ENCODE measurements at regions not wholly inside any gene's neighbourhood (a gene's known extent, or its start where the extent isn't known, plus 50 kb on each side); places are given as distances from the start of the nearest gene placed in this dataset.

- no peak for TF ChIP-seq EZH2 (IDR thresholded peaks at IDR 0.05)
- no peak for TF ChIP-seq FOXP2 (optimal IDR thresholded peaks at IDR 0.05; ENCODE audit: control extremely low read depth, extremely low read length, insufficient read depth)
- TF ChIP-seq POLR2AphosphoS5 (IDR thresholded peaks at IDR 0.05; ENCODE audit: borderline replicate concordance, low read depth, low read length) = no peak
- Histone ChIP-seq H3K36me3 (ENCODE audit: insufficient read depth, low read length) (no peaks in the 10 kb centered on the region), H3K4me3 (no peak overlapping the region), H3K9ac (ENCODE audit: insufficient read length) (no peak overlapping the region), H3K9me3 (ENCODE audit: low read depth, low read length) (no peaks in the 10 kb centered on the region), H3K27ac (no peak overlapping the region)
- no peak for DNase-seq (ENCODE audit: low read depth, low spot score)
These were observed 68.2 kb upstream of the XYLT1 start for GRCh38 chr16:17538927-17539326.

GRCh38 chr16:17532338-17532995, 61.7 kb upstream of the XYLT1 start:
- no peak for DNase-seq (ENCODE audit: low read depth, low spot score)
- H3K36me3 ChIP-seq (ENCODE audit: insufficient read depth, low read length) = no peaks in the 10 kb centered on the region
- no peak for TF ChIP-seq FOXP2 (optimal IDR thresholded peaks at IDR 0.05; ENCODE audit: control extremely low read depth, extremely low read length, insufficient read depth)
- TF ChIP-seq EZH2 (IDR thresholded peaks at IDR 0.05) = no peak
- TF ChIP-seq POLR2AphosphoS5 (IDR thresholded peaks at IDR 0.05; ENCODE audit: borderline replicate concordance, low read depth, low read length) = no peak
- no peak overlapping the region for H3K9ac ChIP-seq (ENCODE audit: insufficient read length)
- no peak overlapping the region for H3K4me3 ChIP-seq
- no peaks in the 10 kb centered on the region for H3K9me3 ChIP-seq (ENCODE audit: low read depth, low read length)
- H3K27ac ChIP-seq = no peak overlapping the region

GRCh38 chr16:17529982-17530760, 59.4 kb upstream of the XYLT1 start:
- H3K9ac ChIP-seq (ENCODE audit: insufficient read length) = no peak overlapping the region
- no peaks in the 10 kb centered on the region for H3K36me3 ChIP-seq (ENCODE audit: insufficient read depth, low read length)
- DNase-seq (ENCODE audit: low read depth, low spot score) = no peak
- TF ChIP-seq EZH2 (IDR thresholded peaks at IDR 0.05) = no peak
- TF ChIP-seq FOXP2 (optimal IDR thresholded peaks at IDR 0.05; ENCODE audit: control extremely low read depth, extremely low read length, insufficient read depth) = no peak
- no peak for TF ChIP-seq POLR2AphosphoS5 (IDR thresholded peaks at IDR 0.05; ENCODE audit: borderline replicate concordance, low read depth, low read length)
- no peak overlapping the region for H3K4me3 ChIP-seq
- no peak overlapping the region for H3K27ac ChIP-seq
- no peaks in the 10 kb centered on the region for H3K9me3 ChIP-seq (ENCODE audit: low read depth, low read length)

- Histone ChIP-seq H3K9me3 (ENCODE audit: low read depth, low read length) (no peaks in the 10 kb centered on the region), H3K9ac (ENCODE audit: insufficient read length) (no peak overlapping the region), H3K4me3 (no peak overlapping the region), H3K36me3 (ENCODE audit: insufficient read depth, low read length) (no peaks in the 10 kb centered on the region), H3K27ac (no peak overlapping the region)
- TF ChIP-seq POLR2AphosphoS5 (IDR thresholded peaks at IDR 0.05; ENCODE audit: borderline replicate concordance, low read depth, low read length) (no peak), FOXP2 (optimal IDR thresholded peaks at IDR 0.05; ENCODE audit: control extremely low read depth, extremely low read length, insufficient read depth) (no peak), EZH2 (IDR thresholded peaks at IDR 0.05) (no peak)
- no peak for DNase-seq (ENCODE audit: low read depth, low spot score)
These were observed 56.5 kb upstream of the XYLT1 start for GRCh38 chr16:17526956-17527937.

- Histone ChIP-seq H3K4me3 (no peak overlapping the region), H3K36me3 (ENCODE audit: insufficient read depth, low read length) (no peaks in the 10 kb centered on the region), H3K9ac (ENCODE audit: insufficient read length) (no peak overlapping the region), H3K9me3 (ENCODE audit: low read depth, low read length) (no peaks in the 10 kb centered on the region), H3K27ac (no peak overlapping the region)
- DNase-seq (ENCODE audit: low read depth, low spot score) = no peak
- TF ChIP-seq FOXP2 (optimal IDR thresholded peaks at IDR 0.05; ENCODE audit: control extremely low read depth, extremely low read length, insufficient read depth) (no peak), EZH2 (IDR thresholded peaks at IDR 0.05) (no peak), POLR2AphosphoS5 (IDR thresholded peaks at IDR 0.05; ENCODE audit: borderline replicate concordance, low read depth, low read length) (no peak)
These were observed 53.9 kb upstream of the XYLT1 start for GRCh38 chr16:17524656-17525055.

- DNase-seq (ENCODE audit: low read depth, low spot score) = no peak
- no peak overlapping the region for H3K27ac ChIP-seq
- no peak overlapping the region for H3K4me3 ChIP-seq
- TF ChIP-seq FOXP2 (optimal IDR thresholded peaks at IDR 0.05; ENCODE audit: control extremely low read depth, extremely low read length, insufficient read depth) = no peak
- no peak for TF ChIP-seq EZH2 (IDR thresholded peaks at IDR 0.05)
- TF ChIP-seq POLR2AphosphoS5 (IDR thresholded peaks at IDR 0.05; ENCODE audit: borderline replicate concordance, low read depth, low read length) = no peak
- no peaks in the 10 kb centered on the region for H3K36me3 ChIP-seq (ENCODE audit: insufficient read depth, low read length)
- H3K9me3 ChIP-seq (ENCODE audit: low read depth, low read length) = no peaks in the 10 kb centered on the region
- H3K9ac ChIP-seq (ENCODE audit: insufficient read length) = no peak overlapping the region
These were observed 49.8 kb upstream of the XYLT1 start for GRCh38 chr16:17520561-17520960.

All from SK-N-MC (cell line).